ENCODE measurements at regions not wholly inside any gene's neighbourhood (a gene's known extent, or its start where the extent isn't known, plus 50 kb on each side); places are given as distances from the start of the nearest gene placed in this dataset.
"Not testable (repeated sequence)": the region's sequence is repeated elsewhere in the genome, so short reads cannot be mapped to it uniquely, and the experiment has no call there.

DNA sequence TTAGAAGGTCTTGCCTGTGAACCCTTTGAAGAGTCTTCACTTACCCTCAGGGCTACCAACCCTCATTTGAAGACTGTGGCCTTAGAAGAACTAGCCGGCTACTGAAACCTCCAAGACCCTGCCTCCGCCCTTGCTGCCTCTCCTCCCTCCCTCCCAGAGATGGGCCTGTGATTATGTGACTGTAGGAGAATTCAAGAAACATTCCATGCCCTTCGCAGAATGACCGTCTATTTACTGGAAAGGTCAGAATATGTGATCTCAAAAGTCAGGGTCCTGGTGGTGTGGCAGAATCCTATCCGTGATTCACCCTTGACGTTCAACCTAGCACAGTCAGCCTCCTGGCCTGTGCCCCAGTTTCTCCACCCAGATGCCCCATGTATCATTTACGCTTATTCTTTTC lies 109.6 kb downstream of the CTNND1 start:
- Mint-ChIP-seq H3K4me1 (ENCODE audit: low read depth) (no peaks in the 10 kb centered on the region), H3K9me3 (no peaks in the 10 kb centered on the region), H3K4me3 (no peak overlapping the region), H3K36me3 (ENCODE audit: insufficient read depth) (no peaks in the 10 kb centered on the region), H3K27me3 (ENCODE audit: low read depth) (peaks cover 14% of the 10 kb centered on the region)
- DNase-seq (no peak), ATAC-seq (no peak)

- no peaks in the 10 kb centered on the region for H3K9me3 Mint-ChIP-seq
Measured at GRCh38 chr11:57873196-57873911, 111.8 kb downstream of the CTNND1 start.

GRCh38 chr11:57874981-57875380 lies 113.4 kb downstream of the CTNND1 start:
- ATAC-seq (no peak), DNase-seq (no peak)
- peaks cover 17% of the 10 kb centered on the region for H3K27me3 Mint-ChIP-seq (ENCODE audit: low read depth)
- no peaks in the 10 kb centered on the region for H3K4me1 Mint-ChIP-seq (ENCODE audit: low read depth)
- H3K36me3 Mint-ChIP-seq (ENCODE audit: insufficient read depth) = no peaks in the 10 kb centered on the region
- H3K9me3 Mint-ChIP-seq = no peaks in the 10 kb centered on the region
- H3K4me3 Mint-ChIP-seq = no peak overlapping the region

More at GRCh38 chr11:57873196-57873911, 111.8 kb downstream of the CTNND1 start:
- Mint-ChIP-seq H3K4me1 (ENCODE audit: low read depth) (no peaks in the 10 kb centered on the region), H3K36me3 (ENCODE audit: insufficient read depth) (no peaks in the 10 kb centered on the region), H3K27me3 (ENCODE audit: low read depth) (peaks cover 17% of the 10 kb centered on the region), H3K4me3 (no peak overlapping the region)
- DNase-seq (no peak), ATAC-seq (no peak)

DNA sequence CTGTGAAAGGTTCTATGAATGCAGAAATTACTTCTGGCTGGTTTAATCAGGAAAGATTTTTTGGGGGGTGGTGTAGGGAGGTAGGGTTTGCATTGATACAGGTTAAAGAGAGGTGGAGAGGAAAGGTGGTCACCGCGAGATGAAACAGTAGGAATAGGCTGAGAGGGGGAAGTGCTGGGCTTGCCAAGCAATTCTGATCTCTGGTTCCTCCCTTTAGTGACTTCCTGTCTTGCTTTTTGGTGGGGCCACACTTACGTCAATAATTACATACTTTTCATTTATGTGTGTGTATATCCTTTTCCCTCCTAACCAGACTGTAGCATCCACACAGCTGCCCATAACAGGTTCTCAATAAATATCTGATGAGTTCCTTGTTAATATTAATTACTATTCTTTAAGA lies 120.0 kb downstream of the CTNND1 start:
- no peak for DNase-seq
- Mint-ChIP-seq H3K4me1 (ENCODE audit: low read depth) (peaks cover 4% of the 10 kb centered on the region), H3K27me3 (ENCODE audit: low read depth) (peaks cover 9% of the 10 kb centered on the region), H3K4me3 (no peak overlapping the region), H3K36me3 (ENCODE audit: insufficient read depth) (no peaks in the 10 kb centered on the region), H3K9me3 (no peaks in the 10 kb centered on the region)
- ATAC-seq = no peak

DNA sequence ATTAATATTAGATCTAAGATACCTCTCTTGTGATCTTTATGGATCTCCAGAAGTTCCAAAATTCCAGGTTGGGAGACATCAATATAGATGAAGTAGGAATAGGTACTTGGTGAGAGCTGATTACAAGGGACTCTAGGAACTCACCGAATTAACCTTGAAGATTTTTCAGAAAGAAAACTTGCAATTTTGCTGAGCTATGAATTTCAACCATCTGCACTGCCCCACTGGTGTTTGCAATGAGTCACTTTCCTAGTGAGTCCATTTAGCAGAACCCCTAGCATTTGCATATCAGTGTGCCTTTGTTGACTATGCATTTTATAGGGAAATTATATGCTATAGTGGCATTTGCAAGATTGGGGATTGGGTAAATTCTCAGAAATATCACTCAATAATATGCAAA lies 122.0 kb downstream of the CTNND1 start:
- Mint-ChIP-seq H3K9me3 (no peaks in the 10 kb centered on the region), H3K36me3 (ENCODE audit: insufficient read depth) (no peaks in the 10 kb centered on the region), H3K4me3 (no peak overlapping the region), H3K27me3 (ENCODE audit: low read depth) (peaks cover 5% of the 10 kb centered on the region), H3K4me1 (ENCODE audit: low read depth) (peaks cover 4% of the 10 kb centered on the region)
- no peak for DNase-seq
- ATAC-seq = no peak

DNA sequence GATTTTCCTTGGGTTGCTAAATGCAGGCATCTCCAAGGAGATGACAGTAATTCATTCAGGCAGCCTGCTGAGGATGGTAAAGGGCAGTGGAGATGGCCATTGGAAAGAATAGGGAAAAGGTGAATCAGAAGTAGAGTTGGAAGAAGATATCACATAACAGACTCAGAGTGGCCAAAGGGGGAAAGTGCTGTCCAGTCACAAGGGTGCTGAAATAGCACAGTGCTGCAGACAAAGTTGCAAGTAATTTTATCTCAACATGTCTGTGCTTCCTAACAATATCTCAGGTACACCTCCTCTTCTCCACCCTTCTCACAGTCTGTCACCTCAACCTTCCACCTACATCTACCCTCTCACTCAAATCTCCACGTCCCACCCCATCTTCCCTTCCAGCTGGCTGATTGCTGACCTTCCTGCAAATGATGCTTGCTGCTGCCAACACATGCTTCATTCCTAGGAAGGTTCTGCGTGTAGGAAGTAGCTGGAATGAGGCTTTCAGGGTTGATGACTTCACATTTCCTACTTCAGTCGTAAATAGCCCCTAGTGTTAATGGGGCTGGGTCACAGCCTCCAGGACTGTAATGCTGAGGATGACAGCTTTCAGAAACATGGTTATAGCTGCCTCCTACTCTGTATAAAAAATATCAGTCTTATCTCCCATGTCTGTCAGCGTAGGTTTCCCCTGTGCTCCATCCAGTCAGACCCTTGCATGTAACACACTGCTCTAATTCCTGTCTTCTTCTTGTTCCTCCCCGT lies 123.9 kb downstream of the CTNND1 start:
- ATAC-seq = no peak
- no peak for DNase-seq
- no peaks in the 10 kb centered on the region for H3K36me3 Mint-ChIP-seq (ENCODE audit: insufficient read depth)
- H3K4me3 Mint-ChIP-seq = no peak overlapping the region
- no peaks in the 10 kb centered on the region for H3K9me3 Mint-ChIP-seq
- H3K4me1 Mint-ChIP-seq (ENCODE audit: low read depth) = peaks cover 4% of the 10 kb centered on the region
- H3K27me3 Mint-ChIP-seq (ENCODE audit: low read depth) = peaks cover 5% of the 10 kb centered on the region

GRCh38 chr11:57888386-57888785 lies 126.8 kb downstream of the CTNND1 start:
- no peaks in the 10 kb centered on the region for H3K4me1 Mint-ChIP-seq (ENCODE audit: low read depth)
- no peak for DNase-seq
- no peak overlapping the region for H3K4me3 Mint-ChIP-seq

GRCh38 chr11:57890521-57890920 lies 128.9 kb downstream of the CTNND1 start:
- Mint-ChIP-seq H3K4me3 (no peak overlapping the region), H3K27me3 (ENCODE audit: low read depth) (peaks cover 2% of the 10 kb centered on the region), H3K9me3 (no peaks in the 10 kb centered on the region), H3K36me3 (ENCODE audit: insufficient read depth) (no peaks in the 10 kb centered on the region), H3K4me1 (ENCODE audit: low read depth) (no peaks in the 10 kb centered on the region)
- DNase-seq (no peak), ATAC-seq (no peak)

More at GRCh38 chr11:57888386-57888785, 126.8 kb downstream of the CTNND1 start:
- no peak for ATAC-seq
- Mint-ChIP-seq H3K27me3 (ENCODE audit: low read depth) (peaks cover 4% of the 10 kb centered on the region), H3K36me3 (ENCODE audit: insufficient read depth) (no peaks in the 10 kb centered on the region), H3K9me3 (no peaks in the 10 kb centered on the region)

DNA sequence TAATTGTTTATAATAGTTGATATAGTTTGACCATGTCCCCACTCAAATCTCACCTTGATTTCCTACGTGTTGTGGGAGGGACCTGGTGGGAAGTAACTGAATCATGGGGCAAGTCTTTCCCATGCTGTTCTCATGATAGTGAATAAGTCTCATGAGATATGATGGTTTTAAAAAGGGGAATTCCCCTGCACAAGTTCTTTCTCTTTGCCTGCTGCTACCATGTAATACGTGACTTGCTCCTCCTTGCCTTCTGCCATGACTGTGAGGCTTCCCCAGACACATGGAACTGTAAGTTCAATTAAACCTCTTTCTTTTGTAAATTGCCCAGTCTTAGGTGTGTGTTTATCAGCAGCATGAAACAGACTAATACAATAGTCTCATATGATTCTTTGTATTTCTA lies 130.5 kb upstream of the OR9Q1 start:
- not testable (repeated sequence) for DNase-seq; H3K36me3 Mint-ChIP-seq (ENCODE audit: insufficient read depth); H3K9me3 Mint-ChIP-seq; H3K4me1 Mint-ChIP-seq (ENCODE audit: low read depth); H3K4me3 Mint-ChIP-seq; ATAC-seq
- H3K27me3 Mint-ChIP-seq (ENCODE audit: low read depth) = peaks cover 11% of the 10 kb centered on the region

DNA sequence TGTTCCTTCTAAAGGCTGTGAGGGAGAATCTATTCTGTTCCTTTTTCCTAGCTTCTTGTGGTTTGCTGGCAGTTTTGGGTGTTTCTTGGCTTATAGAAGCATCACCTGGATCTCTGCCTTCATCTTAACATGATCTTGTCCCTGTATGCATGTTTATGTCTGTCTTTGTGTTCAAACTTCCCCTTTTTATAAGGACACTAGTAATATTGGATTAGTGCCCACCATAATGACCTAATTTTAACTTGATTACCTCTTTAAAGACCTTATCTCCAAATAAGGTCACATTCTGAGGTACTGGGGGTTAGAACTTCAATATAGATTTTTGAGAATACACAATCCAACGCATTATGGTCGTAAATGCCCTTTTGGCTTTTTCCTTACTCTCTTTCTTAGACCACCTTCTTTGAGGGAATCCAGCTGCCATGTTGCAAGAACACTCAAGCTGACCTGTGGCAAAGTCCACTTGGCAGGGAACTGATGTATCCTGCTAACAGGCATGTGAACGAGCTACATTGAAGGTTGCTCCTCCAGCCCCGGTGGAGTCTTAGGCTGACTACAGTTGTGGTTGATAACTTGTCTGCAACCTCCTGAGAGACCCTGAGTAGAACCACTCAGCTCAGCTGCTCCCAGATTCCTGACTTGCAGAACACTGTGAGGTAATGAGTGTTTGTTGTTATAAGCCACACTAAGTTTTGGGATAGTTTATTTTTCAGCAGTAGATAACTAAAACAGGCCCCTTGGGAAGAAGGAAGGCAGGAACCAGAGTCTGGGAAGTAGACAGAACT lies 127.1 kb upstream of the OR9Q1 start:
- H3K9me3 Mint-ChIP-seq = no peaks in the 10 kb centered on the region
- H3K27me3 Mint-ChIP-seq (ENCODE audit: low read depth) = peaks cover 11% of the 10 kb centered on the region
- H3K36me3 Mint-ChIP-seq (ENCODE audit: insufficient read depth) = no peaks in the 10 kb centered on the region
- no peaks in the 10 kb centered on the region for H3K4me1 Mint-ChIP-seq (ENCODE audit: low read depth)
- H3K4me3 Mint-ChIP-seq = no peak overlapping the region
- no peak for DNase-seq
- no peak for ATAC-seq

GRCh38 chr11:57899378-57899777 lies 124.3 kb upstream of the OR9Q1 start:
- H3K27me3 Mint-ChIP-seq (ENCODE audit: low read depth) = peaks cover 11% of the 10 kb centered on the region

GRCh38 chr11:57900320-57900719 lies 123.4 kb upstream of the OR9Q1 start:
- ATAC-seq = no peak
- Mint-ChIP-seq H3K4me1 (ENCODE audit: low read depth) (peaks cover 3% of the 10 kb centered on the region), H3K36me3 (ENCODE audit: insufficient read depth) (no peaks in the 10 kb centered on the region), H3K4me3 (no peak overlapping the region), H3K9me3 (no peaks in the 10 kb centered on the region), H3K27me3 (ENCODE audit: low read depth) (peaks cover 9% of the 10 kb centered on the region)
- DNase-seq = no peak

More at GRCh38 chr11:57899378-57899777, 124.3 kb upstream of the OR9Q1 start:
- Mint-ChIP-seq H3K4me3 (no peak overlapping the region), H3K4me1 (ENCODE audit: low read depth) (peaks cover 3% of the 10 kb centered on the region), H3K9me3 (no peaks in the 10 kb centered on the region), H3K36me3 (ENCODE audit: insufficient read depth) (no peaks in the 10 kb centered on the region)
- ATAC-seq (no peak), DNase-seq (no peak)

GRCh38 chr11:57901278-57901677 lies 122.4 kb upstream of the OR9Q1 start:
- no peaks in the 10 kb centered on the region for H3K9me3 Mint-ChIP-seq
- peaks cover 9% of the 10 kb centered on the region for H3K27me3 Mint-ChIP-seq (ENCODE audit: low read depth)
- H3K4me1 Mint-ChIP-seq (ENCODE audit: low read depth) = peaks cover 3% of the 10 kb centered on the region
- no peak overlapping the region for H3K4me3 Mint-ChIP-seq
- H3K36me3 Mint-ChIP-seq (ENCODE audit: insufficient read depth) = no peaks in the 10 kb centered on the region
- no peak for DNase-seq
- ATAC-seq = no peak

DNA sequence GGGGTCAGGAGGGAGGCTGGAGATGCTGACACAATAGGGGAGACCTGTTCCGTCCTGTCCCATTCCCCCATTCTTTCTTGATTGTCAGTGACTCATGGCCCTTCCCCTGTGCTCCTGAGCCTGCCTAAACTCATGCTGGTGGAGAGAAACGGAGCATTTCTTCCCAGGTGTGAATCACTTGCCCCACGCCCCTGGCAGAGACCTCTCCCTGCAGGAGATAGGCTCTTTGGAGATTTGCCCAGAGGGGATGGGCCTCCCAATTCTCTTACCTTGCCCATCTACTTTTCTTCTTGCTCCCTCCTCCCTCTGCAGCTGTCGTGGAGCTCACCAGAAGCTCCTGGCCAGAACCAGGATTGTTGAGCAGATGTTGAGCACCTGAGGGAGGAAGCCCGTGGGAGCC lies 121.9 kb upstream of the OR9Q1 start:
- H3K27me3 Mint-ChIP-seq (ENCODE audit: low read depth) = peaks cover 4% of the 10 kb centered on the region
- DNase-seq = no peak
- H3K4me3 Mint-ChIP-seq = no peak overlapping the region
- ATAC-seq = no peak
- no peaks in the 10 kb centered on the region for H3K9me3 Mint-ChIP-seq
- H3K4me1 Mint-ChIP-seq (ENCODE audit: low read depth) = peaks cover 3% of the 10 kb centered on the region
- H3K36me3 Mint-ChIP-seq (ENCODE audit: insufficient read depth) = no peaks in the 10 kb centered on the region
